ENCODE measurements at regions not wholly inside any gene's neighbourhood (a gene's known extent, or its start where the extent isn't known, plus 50 kb on each side); places are given as distances from the start of the nearest gene placed in this dataset.

DNA sequence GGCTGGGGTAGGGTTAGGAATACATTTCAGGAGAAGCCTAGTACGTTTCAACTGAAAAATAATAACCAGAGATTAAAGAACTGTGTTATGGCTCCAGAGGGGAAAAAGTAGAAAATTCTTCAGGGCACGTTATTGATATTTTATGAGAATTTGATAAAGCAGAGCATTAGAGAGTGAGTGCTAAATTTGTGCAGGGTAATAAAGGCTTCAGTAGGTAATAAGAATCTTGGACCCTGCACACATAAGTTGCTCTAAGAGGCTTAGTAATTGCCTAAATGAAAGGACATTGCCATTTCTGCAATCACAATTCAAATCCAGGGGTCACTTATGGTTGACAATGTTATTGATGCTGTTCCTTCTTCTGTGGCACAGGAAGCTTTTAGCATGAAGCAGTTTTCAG is 439.4 kb upstream of the DCN start:
- no peak for TF ChIP-seq GATA2 (IDR thresholded peaks at IDR 0.05; ENCODE audit: low read depth, low read length)
- no peak for TF ChIP-seq GATA3 (IDR thresholded peaks at IDR 0.05; ENCODE audit: low read depth, low read length)
